OCI-M2 (cell line): ENCODE measurements at regions not wholly inside any gene's neighbourhood (a gene's known extent, or its start where the extent isn't known, plus 50 kb on each side); places are given as distances from the start of the nearest gene placed in this dataset.
"Not testable (repeated sequence)": the region's sequence is repeated elsewhere in the genome, so short reads cannot be mapped to it uniquely, and the experiment has no call there.

Experiments used
- DNase-seq: peaks from one replicate; lab custom pipeline; 2025; ENCODE audit not compliant: unreplicated experiment; lab: John Stamatoyannopoulos, UW

DNA sequence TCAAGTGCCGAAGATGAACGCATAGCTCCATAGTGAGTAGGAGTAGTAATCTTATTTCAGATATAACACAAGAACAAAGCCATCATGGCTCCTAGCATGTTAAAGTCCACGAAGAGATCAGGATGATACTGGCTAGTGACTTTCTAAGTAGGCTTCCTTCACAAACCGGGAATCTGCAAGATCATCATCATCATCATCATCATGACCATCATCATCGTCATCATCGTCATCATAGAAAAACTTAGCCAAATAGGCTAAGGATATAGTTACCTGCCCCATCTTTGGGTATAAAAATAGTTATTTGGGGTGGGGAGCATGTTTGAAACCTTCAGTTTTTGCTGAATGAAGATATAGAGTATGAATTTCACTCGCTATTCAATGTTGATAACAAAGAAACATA lies 57.9 kb downstream of the PYDC2 start:
- no peak for DNase-seq

DNA sequence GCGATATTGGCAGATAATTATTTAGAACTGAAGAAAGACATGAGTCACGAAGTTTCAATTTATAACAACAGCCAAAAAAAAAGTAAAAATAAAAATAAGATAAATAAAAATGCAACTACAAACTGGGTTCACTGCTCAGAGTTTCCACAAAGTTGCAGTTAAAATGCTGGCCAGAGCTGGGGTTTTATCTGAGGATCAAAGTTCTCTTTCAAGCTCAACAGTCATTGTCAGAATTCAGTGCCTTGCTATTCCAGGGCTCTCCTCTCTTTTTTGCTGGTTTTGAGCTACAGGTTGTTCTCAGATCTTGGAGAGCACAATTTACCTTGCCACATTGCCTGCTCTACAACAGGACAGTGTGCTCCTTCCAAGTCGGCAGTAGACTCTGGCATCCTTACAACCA lies 60.1 kb downstream of the PYDC2 start:
- DNase-seq: no peak

DNA sequence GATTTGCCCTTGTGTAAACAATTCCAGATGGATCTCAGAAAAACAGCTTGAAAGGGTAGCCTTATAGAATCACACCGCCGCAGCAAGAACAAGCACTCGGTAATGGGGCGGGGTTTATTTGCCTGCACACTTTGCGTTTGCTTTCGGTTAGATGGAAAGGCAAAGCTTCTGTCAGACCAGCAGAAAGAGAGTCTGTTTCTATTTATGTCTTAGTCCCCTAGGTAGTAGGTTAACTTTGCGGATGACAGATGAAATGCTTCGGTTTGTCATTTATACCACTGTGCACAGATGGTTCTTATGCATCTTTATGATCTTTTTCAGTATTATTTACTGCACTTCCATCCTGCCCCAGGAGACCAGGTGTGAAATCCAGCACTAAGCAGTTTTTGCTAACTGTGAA lies 62.2 kb downstream of the PYDC2 start:
- DNase-seq: no peak

DNA sequence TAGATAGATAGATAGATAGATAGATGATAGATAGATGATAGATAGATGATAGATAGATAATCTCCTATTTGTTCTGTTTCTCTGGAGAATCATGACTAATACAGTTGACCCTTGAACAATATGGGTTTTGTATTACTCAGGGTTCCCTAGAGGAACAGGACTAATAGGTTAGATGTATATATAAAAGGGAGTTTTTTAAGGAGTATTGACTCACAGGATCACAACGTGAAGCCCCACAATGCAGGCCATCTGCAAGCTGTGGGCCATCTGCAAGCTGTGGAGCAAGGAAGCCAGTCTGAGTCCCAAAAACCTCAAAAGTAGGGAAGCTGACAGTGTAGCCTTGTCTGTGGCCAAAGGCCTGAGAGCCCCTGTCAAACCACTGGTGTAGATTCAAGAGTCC lies 67.6 kb downstream of the PYDC2 start:
- no peak for DNase-seq

DNA sequence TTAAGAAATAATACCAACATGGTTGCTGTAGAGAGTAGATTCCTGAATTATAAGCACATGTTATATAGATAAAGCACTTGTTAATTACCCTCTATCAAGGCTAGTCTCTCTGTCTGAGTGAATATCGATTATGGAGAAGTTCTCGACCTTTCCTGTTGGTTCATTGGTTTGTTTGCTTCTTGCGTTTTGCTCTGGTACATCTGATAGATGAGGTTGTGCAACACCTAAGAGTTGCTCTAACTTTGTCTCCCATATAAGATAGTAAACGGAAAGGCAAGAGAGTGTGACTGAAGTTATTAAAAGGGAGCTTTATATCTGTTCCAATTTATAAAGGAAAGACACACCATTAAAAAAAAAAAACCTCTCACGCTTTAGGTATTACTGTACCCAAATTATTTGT lies 69.0 kb downstream of the PYDC2 start:
- DNase-seq: no peak

DNA sequence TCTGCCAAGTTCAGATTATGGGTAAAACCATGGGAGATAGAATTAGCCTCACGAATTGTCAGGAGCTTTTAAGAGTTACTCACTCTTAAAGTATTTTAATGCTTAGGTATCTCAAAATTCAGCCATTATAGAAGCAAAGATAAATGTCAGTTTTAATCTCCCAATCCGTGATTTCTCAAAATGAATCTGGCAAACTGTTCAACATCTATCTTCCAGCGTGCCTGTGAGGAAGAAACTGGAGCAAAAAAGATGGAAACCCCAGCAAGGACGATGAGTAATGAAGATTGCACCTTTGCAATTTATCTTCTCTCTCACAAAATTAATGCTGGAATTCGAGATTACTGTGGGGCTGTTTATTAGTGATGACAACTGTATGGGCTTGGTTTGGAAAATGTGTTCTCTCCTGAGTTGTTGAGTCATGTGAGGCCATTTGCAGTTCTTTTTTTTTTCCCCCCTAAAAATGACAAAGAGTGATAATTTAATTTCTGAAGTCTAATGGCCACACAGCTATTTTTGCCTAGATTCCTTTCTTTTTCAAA lies 70.5 kb downstream of the PYDC2 start:
- no peak for DNase-seq

DNA sequence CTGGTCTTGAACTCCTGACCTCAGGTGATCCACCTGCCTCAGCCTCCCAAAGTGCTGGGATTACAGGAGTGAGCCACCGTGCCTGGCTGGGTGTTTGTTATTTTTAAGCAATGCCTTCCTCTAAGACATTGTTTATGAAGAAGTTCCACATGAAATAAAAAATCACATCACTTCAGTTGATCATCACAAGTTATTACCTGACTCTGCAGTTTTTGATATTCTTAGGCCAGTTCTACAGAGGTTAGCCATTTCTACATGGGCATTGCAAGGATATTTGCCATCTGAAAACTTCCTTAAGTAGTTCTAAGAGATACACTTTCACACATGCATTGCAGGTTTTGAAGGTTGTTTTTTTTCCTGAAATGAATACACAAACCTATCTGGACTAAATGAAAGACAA lies 82.1 kb downstream of the PYDC2 start:
- no peak for DNase-seq

DNA sequence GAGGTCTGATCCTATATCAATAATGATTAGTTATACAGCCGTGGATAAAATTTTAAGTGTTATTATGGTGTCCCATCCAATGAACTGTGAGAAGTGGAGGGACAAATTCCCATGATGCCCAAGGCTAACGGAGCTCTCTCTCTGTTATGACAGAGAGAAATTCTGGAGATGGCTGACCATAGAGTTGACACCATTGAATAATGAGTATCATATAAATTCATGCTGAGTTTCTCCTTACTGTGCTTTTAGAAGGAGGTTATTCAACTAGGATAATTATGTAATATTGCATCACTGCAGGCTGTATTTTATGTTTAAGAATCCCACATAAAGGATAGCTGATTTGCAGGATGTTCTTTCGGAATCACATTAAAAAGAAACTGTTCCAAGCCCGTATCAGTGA lies 82.9 kb downstream of the PYDC2 start:
- no peak for DNase-seq

DNA sequence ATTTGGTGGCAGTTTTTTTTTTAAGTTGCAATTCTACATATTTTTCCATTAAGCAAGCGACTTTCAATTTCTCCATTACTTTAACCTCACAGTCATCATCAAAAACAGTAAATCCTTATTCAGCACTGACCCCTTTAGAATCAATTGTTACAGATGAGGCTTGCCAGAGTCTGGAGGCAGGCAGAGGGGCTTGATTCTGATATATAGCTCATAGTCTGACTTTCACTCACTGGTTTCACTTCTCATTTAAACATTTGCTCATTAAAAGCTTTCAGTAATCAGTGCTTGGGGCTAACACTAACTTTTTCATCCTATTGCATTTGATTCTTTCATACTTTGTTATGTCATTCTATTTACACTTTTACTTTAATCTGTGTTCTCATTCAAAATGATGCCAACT lies 88.4 kb downstream of the PYDC2 start:
- no peak for DNase-seq

DNA sequence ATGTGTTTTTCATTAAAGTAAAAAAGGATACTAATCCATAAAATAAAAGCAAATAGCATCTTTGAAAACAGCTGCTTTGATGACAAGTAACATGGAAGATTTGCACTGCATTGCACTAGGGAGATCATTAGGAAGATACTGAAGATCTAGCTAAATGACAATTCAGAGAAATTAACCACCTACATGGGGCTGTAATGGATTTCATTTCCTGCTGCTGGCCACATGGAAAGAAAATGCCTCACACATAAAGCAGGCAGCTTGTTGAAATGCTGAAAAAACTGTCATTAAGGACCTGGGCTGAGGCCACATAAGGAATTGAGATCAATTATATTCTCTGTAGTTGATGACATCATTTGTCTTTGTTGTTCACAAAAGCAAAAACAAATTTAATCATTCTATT lies 94.1 kb downstream of the PYDC2 start:
- no peak for DNase-seq

DNA sequence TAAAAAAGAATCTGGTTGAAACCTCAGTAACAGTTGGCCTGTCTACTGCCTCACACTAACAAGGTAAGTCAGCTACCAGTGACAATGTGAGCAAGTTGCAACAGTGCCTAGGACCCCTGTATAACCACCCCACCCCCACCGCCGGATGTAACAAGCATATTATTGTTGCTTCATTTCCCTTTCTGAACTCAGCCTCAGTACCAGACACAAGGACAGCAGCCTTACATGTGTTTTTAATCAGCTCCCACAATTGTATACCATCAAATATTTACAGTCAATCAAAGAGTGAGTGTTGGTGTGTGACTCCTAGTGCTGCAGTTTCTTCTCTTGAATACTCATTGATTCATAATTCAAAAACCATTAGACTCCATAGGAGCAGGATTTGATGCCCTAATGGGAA lies 96.4 kb downstream of the PYDC2 start:
- DNase-seq: no peak

DNA sequence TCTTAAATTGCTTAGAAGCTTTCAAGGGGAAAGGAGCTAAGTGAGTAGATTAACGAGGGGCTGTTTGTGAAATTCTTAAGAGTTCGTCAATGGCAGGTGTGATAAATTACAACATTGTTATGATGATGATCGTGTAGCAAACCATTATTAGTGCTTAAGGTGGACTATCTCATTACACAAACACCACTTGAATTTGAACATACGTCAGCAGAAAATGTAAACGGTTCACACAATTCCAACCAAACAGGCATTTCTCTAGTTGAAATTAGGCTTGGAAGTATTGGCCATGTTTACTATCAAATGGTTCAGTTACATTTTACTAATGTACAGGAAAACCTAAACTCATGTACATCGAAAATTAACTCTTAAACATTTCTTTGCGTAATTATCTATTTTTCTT lies 102.8 kb downstream of the PYDC2 start:
- DNase-seq: no peak

DNA sequence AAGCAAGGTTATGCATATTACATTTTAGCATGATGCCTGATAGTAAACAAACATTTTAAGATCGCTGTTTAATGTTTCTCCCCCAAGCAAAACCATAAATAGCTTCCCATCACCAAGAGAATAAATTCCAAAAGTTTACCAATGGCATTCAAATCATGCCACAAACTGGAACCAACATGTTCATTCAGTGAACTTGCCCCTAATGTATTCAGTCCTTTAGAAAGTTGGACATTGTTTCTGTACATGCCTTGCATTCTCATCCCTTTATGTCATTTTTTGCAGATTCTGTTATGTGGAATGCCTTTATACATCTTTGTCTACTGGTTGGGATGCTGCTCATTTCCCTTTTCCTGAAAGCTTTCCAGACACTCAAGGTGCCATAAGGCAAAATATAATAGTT lies 105.5 kb downstream of the PYDC2 start:
- DNase-seq: no peak

DNA sequence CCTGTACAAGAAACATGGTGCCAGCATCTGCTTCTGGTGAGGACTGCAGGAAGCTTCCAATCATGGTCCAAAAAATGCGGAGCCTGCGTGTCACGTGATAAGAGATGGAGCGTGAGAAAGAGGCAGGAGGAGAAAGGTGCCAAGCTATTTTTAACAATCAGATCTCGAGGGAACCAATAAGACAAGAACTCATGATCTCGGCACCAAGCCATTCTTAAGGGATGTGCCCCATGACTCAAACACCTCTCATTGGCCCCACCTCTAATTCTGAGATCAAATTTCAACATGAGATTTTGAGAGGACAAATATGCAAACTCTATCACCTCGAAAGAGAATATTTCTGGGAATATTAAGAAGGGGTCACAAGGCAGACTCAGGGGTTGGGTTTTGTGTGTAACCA lies 107.2 kb downstream of the PYDC2 start:
- DNase-seq: no peak

DNA sequence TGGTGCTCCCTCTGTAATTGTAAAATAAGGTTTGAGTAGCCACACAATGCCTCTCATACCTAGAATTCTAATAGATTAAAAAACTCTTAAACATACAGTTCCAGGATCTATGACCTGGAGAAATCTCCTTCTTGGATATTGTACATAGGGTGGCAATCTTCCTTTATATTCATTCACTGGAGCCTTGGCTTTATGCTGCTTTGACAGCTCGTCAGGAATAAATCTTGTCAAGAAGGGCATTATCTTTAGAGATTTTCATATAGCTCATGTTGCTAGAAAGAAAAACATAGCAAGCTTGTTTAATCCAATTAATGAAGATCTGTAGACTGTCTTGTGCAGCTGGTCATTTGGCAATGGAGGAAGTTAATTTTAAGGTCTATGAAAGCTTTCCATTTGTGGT lies 131.1 kb downstream of the PYDC2 start:
- no peak for DNase-seq

DNA sequence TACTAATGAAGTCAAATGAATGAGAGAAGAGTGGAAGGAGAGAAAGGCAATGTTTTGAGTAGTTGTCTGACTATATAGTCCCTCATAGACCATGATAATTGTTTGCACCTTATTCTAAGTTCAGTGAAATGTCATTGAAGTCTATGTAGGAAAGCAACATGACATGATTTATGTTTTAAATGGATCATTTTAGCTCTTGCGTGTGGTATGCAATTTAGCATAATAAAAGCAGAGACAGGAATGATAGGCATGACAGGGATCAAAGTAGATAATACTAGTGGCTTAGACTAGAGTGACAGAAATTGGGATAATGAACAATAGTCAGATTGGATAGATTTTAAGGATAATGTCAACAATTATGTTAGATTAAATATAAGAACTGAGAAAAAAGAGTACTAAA lies 132.5 kb downstream of the PYDC2 start:
- DNase-seq: no peak

DNA sequence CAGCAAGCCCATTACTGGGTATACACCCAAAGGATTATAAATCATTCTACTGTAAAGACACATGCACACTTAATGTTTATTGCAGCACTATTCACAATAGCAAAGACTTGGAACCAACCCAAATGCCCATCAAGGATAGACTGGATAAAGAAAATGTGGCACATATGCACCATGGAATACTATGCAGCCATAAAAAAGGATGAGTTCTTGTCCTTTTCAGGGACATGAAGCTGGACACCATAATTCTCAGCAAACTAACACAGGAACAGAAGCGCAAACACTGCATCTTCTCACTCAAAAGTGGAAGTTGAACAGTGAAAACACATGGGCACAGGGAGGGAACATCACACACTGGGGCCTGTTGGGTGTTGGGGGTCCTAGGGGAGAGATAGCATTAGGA lies 154.5 kb downstream of the PYDC2 start:
- DNase-seq: not testable (repeated sequence)

DNA sequence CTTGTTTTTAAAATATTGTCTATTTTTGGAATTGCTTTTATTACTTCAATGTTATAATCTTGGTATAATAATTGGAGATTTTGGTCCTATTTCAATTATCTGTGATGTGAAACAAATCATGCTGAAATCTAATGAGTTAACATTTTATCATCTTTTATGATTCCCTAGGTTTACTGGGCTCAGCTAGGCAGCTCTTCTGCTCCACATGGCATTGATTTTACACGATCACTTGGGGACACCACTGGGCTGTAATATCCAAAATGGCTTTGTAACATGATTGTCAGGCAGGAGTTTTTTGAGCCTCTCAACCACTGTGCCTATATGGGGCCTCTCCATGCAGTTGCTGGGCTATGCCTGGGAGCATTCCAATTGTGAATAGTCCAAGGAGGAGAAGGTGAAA lies 163.3 kb downstream of the PYDC2 start:
- no peak for DNase-seq

DNA sequence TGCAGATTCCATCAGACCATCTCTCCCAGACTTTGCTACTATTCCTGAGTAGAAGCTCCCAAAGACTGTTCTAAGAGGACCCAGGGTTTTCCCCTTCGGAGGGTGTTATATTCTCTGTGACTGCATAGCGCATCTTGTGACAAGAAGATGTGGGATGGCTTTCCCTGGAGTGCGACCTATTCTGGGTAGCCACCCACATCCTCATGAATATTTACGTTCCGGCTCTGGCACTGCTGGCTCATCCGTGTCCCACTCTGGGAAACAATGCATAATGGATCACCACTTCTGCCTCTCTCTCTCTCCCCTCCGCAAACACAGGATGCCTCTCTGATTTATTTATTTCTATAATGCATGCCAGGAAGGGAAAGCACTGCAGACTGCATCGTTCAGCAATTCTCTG lies 166.1 kb downstream of the PYDC2 start:
- DNase-seq: no peak

DNA sequence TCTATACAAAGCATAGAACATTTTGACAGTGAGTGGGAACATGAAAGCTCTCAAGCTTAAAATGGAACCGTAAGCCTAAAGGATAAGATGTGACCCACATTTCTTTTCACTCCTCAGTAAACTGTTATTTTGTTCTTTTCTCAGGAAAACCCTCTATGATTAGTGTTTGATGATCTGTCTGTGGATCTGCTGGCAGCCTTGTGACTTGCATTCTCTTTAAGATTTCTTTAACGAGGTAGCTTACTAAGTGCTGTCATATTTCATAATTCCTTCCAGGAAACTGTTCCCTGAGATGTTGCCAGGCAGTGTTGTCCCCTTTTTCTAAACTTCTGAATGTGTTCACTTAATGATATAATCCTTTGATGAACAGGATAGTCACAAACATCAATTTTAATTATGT lies 167.6 kb downstream of the PYDC2 start:
- DNase-seq: no peak

DNA sequence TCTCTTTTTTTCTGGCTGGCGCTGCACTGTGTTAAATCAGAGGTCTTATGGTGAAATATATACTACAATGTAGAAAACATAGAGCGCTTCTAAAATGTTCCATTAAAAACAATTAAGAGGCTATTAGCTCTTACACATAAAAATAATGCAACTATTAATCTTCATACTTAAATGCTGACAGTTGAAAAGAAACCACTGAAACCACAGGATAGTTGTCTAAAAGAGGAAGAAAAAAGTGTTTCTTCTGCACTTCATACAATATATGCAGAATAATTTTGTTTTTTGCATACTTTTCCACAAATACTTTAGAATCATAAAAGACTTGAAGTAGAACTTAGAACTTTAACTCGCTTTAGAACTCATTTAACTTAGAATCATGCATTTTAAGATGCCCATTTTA lies 170.5 kb downstream of the PYDC2 start:
- no peak for DNase-seq

DNA sequence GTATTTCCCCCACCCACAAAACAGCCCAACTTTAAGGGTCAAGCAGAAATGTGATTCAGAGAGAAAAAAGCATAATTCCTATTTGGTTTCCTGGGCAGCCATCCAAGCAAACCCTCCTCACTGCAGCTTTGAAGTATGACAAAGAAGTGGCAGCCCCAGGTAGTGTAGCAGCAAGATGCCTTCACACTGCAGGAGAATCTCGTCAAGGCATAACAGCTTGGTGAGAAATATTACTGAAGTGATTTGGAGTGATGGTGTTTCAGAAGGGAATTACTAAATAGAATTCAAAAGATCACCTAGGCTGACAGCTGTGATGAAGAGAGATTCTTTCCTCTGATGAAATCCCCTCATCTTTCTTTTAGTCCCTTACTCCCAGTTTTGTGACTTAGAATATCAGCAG lies 173.9 kb downstream of the PYDC2 start:
- DNase-seq: no peak

DNA sequence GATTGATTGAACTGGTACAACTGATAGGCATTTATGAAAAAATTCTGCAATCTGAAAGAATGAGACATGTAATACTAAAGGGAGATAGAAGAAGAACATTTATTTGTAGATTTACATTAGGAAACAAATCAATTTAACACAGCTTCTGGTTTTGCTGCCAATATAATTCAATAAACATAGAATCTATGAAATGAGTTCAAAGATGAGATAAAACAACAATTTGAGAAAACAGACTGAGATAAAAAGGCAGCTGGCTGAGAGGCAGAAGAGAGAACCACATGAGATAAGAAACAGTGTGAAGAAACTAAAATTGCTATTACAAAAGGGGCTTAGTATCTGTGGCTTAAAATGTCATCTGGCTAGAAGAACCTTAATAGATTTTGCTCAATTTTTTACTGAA lies 176.6 kb downstream of the PYDC2 start:
- no peak for DNase-seq

DNA sequence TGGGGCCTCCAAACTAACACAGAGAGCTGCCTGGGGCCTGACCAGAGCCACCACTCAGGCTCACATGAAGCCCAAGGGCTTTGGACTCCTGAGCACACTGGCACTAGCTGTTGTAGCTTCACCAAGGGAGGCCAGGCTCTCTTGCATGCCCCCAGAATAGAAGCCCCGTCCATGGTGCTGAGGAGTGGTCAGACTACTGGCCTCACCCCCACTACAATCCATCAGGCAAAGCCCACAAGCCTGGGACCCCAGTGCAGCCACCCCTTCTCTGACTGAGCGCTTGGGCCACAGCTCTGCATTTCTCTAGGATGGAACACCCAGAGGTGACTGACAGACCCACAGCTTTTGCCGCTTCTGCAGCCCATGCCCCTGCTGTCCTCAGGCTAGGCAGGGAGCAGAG lies 180.8 kb downstream of the PYDC2 start:
- DNase-seq: no peak
